Activated CD4-positive, alpha-beta T cell treated with anti-CD3 and anti-CD28 coated beads, Interleukin-2, amount 10 ng/mL, durations not matched to agents 24 days and 14 days (primary cell): ENCODE measurements at regions not wholly inside any gene's neighbourhood (a gene's known extent, or its start where the extent isn't known, plus 50 kb on each side); places are given as distances from the start of the nearest gene placed in this dataset.
"Not testable (repeated sequence)": the region's sequence is repeated elsewhere in the genome, so short reads cannot be mapped to it uniquely, and the experiment has no call there.

Source experiments
- DNase-seq: peaks from one replicate; pipeline ENCODE4 v3.0.0; 2022
- H3K27ac Mint-ChIP-seq: one replicate; pipeline ENCODE4 v1.8.0; 2022; ENCODE audit warnings: mild to moderate bottlenecking, mixed read lengths
- H3K27me3 Mint-ChIP-seq: one replicate; pipeline ENCODE4 v1.8.0; 2022; ENCODE audit warnings: mixed read lengths
- H3K36me3 Mint-ChIP-seq: one replicate; pipeline ENCODE4 v1.8.0; 2022; ENCODE audit warnings: low read depth, mild to moderate bottlenecking, mixed read lengths
- H3K4me1 Mint-ChIP-seq: one replicate; pipeline ENCODE4 v1.8.0; 2021; ENCODE audit warnings: mixed read lengths
- H3K4me3 Mint-ChIP-seq: one replicate; pipeline ENCODE4 v1.8.0; 2022; ENCODE audit warnings: mild to moderate bottlenecking, moderate library complexity, mixed read lengths
- H3K9me3 Mint-ChIP-seq: one replicate; pipeline ENCODE4 v1.8.0; 2021; ENCODE audit warnings: mixed read lengths
- intact Hi-C: fragments of 100-400 bp; cut with micrococcal nuclease; formaldehyde crosslinking; loops from one replicate; pipeline ENCODE4 v1.15.1; 2023

DNA sequence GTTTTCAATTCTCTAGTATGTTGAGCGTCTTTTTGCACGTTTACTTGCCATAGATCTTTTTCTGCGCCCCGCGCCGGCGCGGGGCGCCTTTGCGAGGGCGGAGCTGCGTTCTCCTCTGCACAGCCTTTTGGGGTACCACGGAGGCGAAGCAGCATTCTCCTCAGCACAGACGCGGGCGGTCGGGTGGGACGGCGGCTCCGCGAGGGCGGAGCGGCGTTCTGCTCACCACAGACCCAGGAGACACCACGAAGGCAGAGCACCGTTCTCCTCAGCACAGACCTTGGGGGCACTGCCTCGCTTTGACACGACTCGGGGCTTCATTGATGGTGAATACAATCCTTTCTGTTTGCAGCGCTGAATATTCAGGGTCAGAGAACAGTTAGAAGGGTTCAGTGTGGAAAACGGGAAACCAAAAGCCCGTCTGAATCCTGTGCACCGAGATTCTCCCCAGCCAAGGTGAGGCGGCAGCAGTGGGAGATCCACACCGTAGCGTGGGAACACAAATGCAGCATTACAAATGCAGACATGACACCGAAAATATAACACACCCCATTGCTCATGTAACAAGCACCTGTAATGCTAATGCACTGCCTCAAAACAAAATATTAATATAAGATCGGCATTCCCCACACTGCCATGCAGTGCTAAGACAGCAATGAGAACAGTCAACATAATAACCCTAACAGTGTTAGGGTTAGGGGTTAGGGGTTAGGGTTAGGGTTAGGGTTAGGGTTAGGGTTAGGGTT is 190.7 kb upstream of the VIPR2 start:
- not testable (repeated sequence) for DNase-seq, H3K4me3 Mint-ChIP-seq

DNA sequence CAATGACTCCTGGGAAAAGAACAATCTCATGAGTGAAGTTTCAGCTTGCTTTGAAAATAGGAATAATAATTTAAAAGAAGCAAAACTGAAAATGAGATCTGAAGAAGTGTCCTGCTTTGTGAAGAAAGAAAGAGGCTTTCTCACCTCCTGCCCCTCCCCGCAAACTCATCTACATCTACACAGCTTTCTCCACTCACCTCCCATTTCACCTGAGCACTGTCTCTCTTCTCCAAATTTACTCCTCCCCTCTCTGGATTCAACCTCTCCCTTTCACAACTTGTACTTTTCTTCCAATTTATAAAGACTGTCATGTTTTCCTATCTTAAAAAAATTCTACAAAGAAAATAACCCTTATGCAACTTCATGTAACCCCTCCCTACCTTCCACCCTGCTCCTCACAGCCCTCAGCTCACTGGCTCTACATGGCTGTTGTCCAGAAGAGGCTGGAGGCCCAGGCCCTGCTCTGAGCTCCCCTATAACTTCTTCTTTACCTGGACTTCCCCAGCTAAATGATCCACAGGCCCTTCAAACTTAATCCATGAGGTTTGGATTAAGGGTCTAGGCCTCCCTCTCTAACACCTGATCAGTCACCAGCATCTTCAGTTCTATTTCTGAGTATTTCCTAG is 188.3 kb upstream of the VIPR2 start:
- DNase-seq, H3K27ac Mint-ChIP-seq, H3K27me3 Mint-ChIP-seq, H3K4me1 Mint-ChIP-seq, intact Hi-C loops, H3K36me3 Mint-ChIP-seq, H3K4me3 Mint-ChIP-seq: not testable (repeated sequence)
- H3K9me3 Mint-ChIP-seq: peaks cover 17% of the 10 kb centered on the region

More for the DNA sequence above, 190.7 kb upstream of the VIPR2 start:
- H3K27ac Mint-ChIP-seq, H3K36me3 Mint-ChIP-seq, H3K27me3 Mint-ChIP-seq, intact Hi-C loops, H3K4me1 Mint-ChIP-seq: not testable (repeated sequence)
- H3K9me3 Mint-ChIP-seq: peaks cover 13% of the 10 kb centered on the region

DNA sequence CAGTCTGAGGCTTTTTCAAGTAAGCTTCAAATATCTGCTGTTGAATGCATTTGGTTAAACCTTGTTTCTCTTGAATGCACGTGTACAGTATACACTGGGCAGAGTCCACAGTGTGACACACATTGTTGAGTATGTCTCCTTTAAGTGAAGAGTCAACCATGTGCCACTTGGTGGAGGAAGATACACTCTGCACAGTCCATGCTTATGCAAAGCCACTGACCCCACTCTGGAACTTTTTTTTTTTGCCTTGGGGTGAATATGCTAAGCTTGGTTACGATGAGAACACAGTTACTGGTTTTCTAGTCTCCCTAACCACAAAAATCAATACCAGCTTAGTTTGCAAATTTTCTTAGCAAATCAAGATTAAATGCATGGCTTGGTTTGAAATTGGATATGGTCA is 186.8 kb upstream of the VIPR2 start:
- Mint-ChIP-seq H3K4me3 (no peak overlapping the region), H3K36me3 (no peaks in the 10 kb centered on the region), H3K9me3 (peaks cover 25% of the 10 kb centered on the region), H3K4me1 (no peaks in the 10 kb centered on the region), H3K27me3 (no peaks in the 10 kb centered on the region), H3K27ac (no peak overlapping the region)
- intact Hi-C loops: no loop called here
- DNase-seq: no peak

DNA sequence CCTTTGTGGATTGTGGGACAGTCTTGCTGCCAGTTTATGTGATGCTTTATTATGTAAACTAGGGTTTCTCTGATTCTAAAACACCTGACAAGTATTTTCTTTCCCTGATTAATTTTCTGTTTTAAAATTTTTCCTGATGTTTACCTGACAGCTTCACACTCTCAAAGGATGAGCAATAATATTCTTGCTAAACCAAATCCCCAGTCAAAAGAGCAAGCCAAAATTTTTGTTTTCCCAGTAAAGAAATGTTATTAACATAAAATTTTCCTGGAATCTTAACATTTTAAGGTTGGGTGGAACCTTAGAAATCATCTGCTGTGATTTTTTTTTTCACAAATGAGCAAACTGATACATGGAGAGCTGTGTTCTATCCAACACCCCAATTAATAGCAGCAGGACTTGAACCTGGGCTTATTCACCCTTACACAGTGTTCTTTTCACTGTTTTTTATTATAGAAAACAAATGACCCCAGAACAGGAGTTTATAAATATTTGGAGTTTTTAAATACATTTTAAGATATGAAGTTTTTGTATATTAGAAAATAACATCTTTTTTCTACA is 185.2 kb upstream of the VIPR2 start:
- peaks cover 24% of the 10 kb centered on the region for H3K9me3 Mint-ChIP-seq
- H3K4me3 Mint-ChIP-seq: no peak overlapping the region
- no peaks in the 10 kb centered on the region for H3K27me3 Mint-ChIP-seq
- no peak overlapping the region for H3K27ac Mint-ChIP-seq
- no peak for DNase-seq
- H3K4me1 Mint-ChIP-seq: no peaks in the 10 kb centered on the region
- H3K36me3 Mint-ChIP-seq: no peaks in the 10 kb centered on the region
- intact Hi-C loops: no loop called here

DNA sequence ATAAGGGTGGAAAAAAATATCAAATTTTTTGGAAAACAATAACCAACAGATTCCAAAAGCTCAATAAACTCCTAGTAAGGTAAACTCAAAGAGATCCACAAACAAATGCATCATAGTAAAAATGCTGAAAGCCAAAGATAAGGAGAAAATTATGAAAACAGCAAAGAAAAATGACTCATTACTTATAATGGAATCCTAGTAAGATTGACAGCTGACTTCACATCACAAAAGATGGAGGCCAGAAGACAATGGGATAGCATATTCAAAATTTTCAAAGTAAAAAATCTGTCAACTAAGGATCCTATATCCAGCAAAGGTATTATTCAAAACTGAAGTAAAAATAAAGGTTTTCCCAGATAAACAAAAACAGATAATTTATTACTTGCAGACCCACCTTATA is 183.4 kb upstream of the VIPR2 start:
- Mint-ChIP-seq H3K27ac (no peak overlapping the region), H3K4me1 (no peaks in the 10 kb centered on the region), H3K27me3 (no peaks in the 10 kb centered on the region), H3K4me3 (no peak overlapping the region), H3K36me3 (no peaks in the 10 kb centered on the region), H3K9me3 (peaks cover 17% of the 10 kb centered on the region)
- intact Hi-C loops: no loop called here
- no peak for DNase-seq

DNA sequence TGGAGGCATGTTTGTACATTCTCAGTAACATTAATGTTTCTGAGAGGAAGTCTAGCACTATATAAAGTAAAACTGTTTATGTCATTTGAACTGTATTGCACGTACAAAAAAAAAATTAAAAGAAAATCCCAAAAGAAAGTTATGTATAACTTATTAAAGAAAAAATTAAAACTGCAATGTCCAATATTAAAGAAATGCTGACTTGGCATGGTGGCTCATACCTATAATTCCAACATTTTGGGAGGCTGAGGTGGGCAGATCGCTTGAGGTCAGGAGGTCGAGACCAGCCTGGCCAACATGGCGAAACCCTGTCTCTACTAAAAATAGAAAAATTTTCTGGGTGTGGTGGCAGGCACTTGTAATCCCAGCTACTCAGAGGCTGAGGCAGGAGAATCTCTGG is 178.7 kb upstream of the VIPR2 start:
- no peaks in the 10 kb centered on the region for H3K4me1 Mint-ChIP-seq
- no peak for DNase-seq
- H3K27me3 Mint-ChIP-seq: no peaks in the 10 kb centered on the region
- H3K9me3 Mint-ChIP-seq: peaks cover 10% of the 10 kb centered on the region
- intact Hi-C loops: no loop called here
- no peak overlapping the region for H3K4me3 Mint-ChIP-seq
- no peaks in the 10 kb centered on the region for H3K36me3 Mint-ChIP-seq
- H3K27ac Mint-ChIP-seq: no peak overlapping the region

DNA sequence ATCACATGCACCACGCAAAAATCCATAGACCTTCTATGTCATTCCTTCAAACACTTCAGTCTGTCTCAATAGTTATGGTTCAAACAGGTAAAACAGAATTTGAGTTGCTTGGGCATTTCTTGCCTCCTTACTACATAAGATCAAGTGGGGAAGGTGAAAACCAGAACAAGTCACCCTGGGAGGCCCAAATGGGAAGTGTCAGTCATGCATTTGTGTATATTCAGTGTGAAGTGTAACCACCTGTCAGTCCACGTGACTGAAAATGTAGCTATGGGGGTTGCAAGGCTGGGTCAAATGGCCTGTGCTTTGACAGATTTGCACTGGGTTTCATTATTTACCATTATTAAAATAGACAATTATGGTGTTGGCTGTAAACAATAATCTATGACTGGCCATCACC is 176.6 kb upstream of the VIPR2 start:
- Mint-ChIP-seq H3K4me3 (no peak overlapping the region), H3K4me1 (no peaks in the 10 kb centered on the region), H3K9me3 (peaks cover 2% of the 10 kb centered on the region), H3K27ac (no peak overlapping the region), H3K36me3 (no peaks in the 10 kb centered on the region), H3K27me3 (no peaks in the 10 kb centered on the region)
- DNase-seq: no peak
- intact Hi-C loops: no loop called here

DNA sequence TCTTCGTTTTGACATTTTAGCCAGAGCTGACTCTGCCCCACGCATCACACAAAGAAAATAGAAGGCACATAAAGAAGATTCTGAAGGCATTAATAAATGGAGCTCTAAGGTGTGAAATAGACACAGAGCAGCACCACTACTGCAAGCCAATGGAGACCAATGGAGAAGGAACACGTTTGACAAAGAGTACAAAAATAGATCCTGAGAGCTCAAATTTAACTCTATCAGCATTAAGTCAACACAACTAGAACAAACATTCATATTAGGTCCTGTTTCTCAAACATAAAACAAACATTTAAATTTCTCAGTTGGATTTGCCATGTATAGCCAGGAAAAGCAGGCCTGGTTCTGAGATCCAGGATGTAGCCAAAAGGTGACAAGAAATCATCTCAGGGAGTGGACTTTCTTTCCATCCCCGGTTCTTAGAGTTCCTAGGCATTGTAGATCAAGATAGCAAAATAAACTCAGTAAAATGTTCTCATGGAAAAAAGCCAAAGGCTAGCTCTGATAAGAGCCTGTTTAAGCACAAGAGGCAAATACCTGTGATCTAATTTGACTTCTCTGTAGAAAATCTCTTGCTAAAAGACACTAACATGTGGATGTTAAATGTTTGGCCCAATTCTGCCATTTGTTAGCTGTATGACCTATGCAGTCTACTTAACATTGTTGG is 174.2 kb upstream of the VIPR2 start:
- Mint-ChIP-seq H3K4me1 (no peaks in the 10 kb centered on the region), H3K9me3 (peaks cover 8% of the 10 kb centered on the region), H3K36me3 (no peaks in the 10 kb centered on the region), H3K27ac (no peak overlapping the region), H3K4me3 (no peak overlapping the region), H3K27me3 (peaks cover 1% of the 10 kb centered on the region)
- intact Hi-C loops: no loop called here
- no peak for DNase-seq

DNA sequence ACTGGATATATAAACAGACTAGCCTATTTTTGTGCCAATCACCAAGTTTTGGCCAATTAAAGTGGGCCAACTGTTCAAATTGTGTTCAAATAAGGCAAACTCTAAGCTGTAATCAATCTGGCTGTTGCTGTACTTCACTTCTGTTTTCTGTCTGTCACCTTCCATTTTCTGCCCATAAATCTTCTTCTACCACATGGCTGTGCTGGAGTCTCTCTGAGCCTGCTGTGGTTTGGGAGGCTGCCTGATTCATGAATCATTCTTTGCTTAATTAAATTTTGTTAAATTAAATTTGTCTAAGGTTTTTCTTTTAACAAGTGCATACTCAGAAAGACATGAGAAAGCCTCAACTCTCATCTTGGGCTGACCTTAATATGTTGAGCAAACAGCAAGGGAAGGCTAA is 172.6 kb upstream of the VIPR2 start:
- intact Hi-C loops: no loop called here
- Mint-ChIP-seq H3K4me3 (no peak overlapping the region), H3K27me3 (peaks cover 1% of the 10 kb centered on the region), H3K9me3 (peaks cover 8% of the 10 kb centered on the region), H3K4me1 (no peaks in the 10 kb centered on the region), H3K36me3 (no peaks in the 10 kb centered on the region), H3K27ac (no peak overlapping the region)
- no peak for DNase-seq

DNA sequence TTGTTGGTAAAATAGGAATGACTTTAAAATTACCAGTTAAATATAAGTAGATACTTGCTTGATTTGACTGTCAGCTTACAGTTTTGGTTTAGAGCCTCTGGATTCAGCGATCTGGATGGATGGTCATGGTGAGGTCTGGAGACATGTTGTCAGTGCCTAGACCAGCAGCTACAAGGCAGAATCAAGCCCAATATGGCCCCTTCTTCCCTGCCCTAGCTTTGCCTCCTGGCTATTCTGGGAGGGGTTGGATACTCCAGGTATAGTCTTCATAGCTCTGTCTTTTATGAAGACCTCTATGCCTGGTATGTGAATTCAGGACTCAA is 166.5 kb upstream of the VIPR2 start:
- no peak for DNase-seq
- intact Hi-C loops: no loop called here
- Mint-ChIP-seq H3K36me3 (no peaks in the 10 kb centered on the region), H3K27me3 (peaks cover 6% of the 10 kb centered on the region), H3K4me3 (no peak overlapping the region), H3K9me3 (peaks cover 8% of the 10 kb centered on the region), H3K27ac (no peak overlapping the region), H3K4me1 (no peaks in the 10 kb centered on the region)

DNA sequence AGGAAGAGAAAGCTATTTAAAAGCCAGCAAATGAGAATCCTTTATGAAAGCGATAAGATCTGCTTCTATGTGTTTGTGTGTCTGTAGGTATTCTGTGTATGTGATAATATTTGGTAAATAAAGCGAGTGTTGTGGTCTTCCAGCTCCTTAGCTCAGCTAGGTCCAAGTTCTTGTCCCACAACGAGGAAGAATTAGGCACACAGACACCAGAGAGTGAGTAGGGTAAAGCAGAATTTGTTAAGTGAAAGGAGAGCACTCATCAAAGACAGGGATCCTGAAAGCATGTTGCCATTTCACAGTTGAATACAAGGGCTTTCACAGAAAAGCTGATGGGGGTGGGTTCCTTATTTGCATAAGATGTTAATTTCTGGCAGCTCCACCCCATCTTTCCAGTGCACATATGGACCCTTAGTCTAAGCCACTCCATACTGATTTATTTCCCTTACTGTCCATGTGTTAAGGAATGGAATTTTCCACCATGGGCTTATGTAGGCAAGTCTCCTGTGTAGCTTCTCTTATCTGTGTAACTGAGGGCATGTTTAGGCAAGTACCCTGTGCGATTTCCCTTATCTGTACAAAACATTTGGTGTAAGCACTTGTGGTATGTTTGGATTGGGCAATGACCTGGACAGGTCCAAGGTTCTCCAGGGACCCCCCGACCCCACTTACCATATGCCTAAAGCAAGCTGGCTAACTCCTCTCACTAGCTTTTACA is 165.9 kb upstream of the VIPR2 start:
- DNase-seq: no peak
- no peaks in the 10 kb centered on the region for H3K36me3 Mint-ChIP-seq
- H3K4me1 Mint-ChIP-seq: no peaks in the 10 kb centered on the region
- no peak overlapping the region for H3K4me3 Mint-ChIP-seq
- no peak overlapping the region for H3K27ac Mint-ChIP-seq
- peaks cover 8% of the 10 kb centered on the region for H3K9me3 Mint-ChIP-seq
- intact Hi-C loops: no loop called here
- peaks cover 6% of the 10 kb centered on the region for H3K27me3 Mint-ChIP-seq

DNA sequence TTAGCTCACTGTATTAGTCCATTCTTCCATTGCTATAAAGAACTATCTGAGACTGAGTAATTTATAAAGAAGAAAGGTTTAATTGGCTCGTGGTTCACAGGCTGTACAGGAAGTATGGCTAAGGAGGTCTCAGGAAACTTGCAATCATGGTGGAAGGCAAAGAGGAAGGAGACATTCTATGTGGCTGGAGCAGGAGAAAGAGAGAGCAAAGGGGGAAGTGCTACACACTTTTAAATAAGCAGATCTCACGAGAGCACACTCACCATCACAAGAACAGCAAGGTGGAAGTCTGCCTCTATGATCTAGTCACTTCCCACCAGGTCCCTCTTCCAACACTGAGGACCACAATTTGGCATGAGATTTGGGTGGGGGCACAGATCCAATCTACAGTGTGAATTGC is 164.5 kb upstream of the VIPR2 start:
- H3K27ac Mint-ChIP-seq, H3K4me3 Mint-ChIP-seq, H3K9me3 Mint-ChIP-seq, H3K36me3 Mint-ChIP-seq, intact Hi-C loops, H3K27me3 Mint-ChIP-seq, DNase-seq, H3K4me1 Mint-ChIP-seq: not testable (repeated sequence)

DNA sequence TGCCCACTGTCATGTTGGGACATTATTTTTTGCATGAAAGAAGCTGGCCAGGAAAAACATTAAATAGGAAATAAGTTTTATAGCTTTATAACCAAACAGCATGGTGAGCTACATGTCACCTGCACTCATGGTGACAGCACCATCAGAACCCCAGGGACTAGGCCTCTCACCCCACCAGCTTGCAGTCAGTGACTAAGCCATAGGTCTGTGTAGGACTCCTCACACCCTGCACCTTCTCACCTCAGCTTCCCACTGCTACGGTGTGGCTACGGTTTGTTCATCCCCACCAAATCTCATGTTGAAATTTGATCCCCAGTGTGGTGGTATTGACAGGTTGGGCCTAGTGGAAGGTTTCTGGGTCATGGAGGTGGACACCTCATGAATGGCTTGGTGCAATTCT is 161.3 kb upstream of the VIPR2 start:
- Mint-ChIP-seq H3K9me3 (peaks cover 8% of the 10 kb centered on the region), H3K27me3 (peaks cover 2% of the 10 kb centered on the region), H3K36me3 (no peaks in the 10 kb centered on the region), H3K4me3 (no peak overlapping the region), H3K4me1 (no peaks in the 10 kb centered on the region), H3K27ac (no peak overlapping the region)
- DNase-seq: no peak
- intact Hi-C loops: no loop called here

DNA sequence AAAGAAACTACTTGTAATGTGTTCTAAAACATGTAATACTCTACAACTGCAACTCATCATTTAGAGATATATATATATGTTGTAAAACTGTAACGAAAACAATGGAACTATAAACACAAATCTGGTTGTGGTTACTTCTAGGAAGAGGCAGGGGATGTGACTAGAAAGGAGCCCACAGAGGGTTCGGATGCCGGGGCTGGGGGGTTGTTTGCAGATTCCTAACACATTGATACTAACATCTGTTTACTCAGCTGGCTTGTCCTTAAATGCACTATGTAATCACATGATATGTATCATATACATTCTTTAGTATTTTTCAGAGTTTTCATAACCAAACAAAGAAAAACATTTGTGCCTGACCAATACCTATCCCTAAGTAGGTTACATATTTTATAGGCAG is 160.5 kb upstream of the VIPR2 start:
- intact Hi-C loops, H3K4me1 Mint-ChIP-seq, H3K27me3 Mint-ChIP-seq, H3K27ac Mint-ChIP-seq, DNase-seq, H3K4me3 Mint-ChIP-seq, H3K36me3 Mint-ChIP-seq, H3K9me3 Mint-ChIP-seq: not testable (repeated sequence)
